Lung (tissue), 11 donors: ENCODE measurements at regions not wholly inside any gene's neighbourhood (a gene's known extent, or its start where the extent isn't known, plus 50 kb on each side); places are given as distances from the start of the nearest gene placed in this dataset.

Source experiments
- ATAC-seq: fragments of 200-7000 bp; cut with Tn5 transposase; one replicate; pipeline ENCODE4 v1.9.1; 2020; ENCODE audit warnings: moderate number of reproducible peaks; ENCODE audit not compliant: insufficient read depth, low FRiP score
- DNase-seq, 3 donors: peaks; one replicate each; pipeline ENCODE4 v3.0.0-alpha.2; 2013 to 2017
- H3K27ac ChIP-seq, 2 donors: one replicate each; pipeline ENCODE4 v1.5.1; 2013; ENCODE audit warnings: mild to moderate bottlenecking in 2 of 2, moderate library complexity in 2 of 2, control low read depth in 1 of 2, inconsistent platforms in 1 of 2, low read depth in 1 of 2, low read length in 1 of 2
- H3K27me3 ChIP-seq, 3 donors: one replicate each; pipeline ENCODE4 v1.5.1; 2013; ENCODE audit warnings: low read length in 2 of 3; ENCODE audit not compliant: control insufficient read depth in 3 of 3, insufficient read depth in 3 of 3
- H3K36me3 ChIP-seq, 4 donors: one replicate each; pipeline ENCODE4 v1.5.1; 2013; ENCODE audit warnings: low read length in 4 of 4, mild to moderate bottlenecking in 1 of 4, moderate library complexity in 1 of 4; ENCODE audit not compliant: control insufficient read depth in 4 of 4, insufficient read depth in 4 of 4
- H3K4me1 ChIP-seq, 5 donors: one replicate each; pipeline ENCODE4 v1.5.1; 2013; ENCODE audit warnings: low read length in 5 of 5, mild to moderate bottlenecking in 2 of 5, moderate library complexity in 1 of 5; ENCODE audit not compliant: control insufficient read depth in 5 of 5, insufficient read depth in 5 of 5
- H3K4me3 ChIP-seq: one replicate; pipeline ENCODE4 v1.5.1; 2013; ENCODE audit warnings: mild to moderate bottlenecking, control low read depth, moderate library complexity
- H3K9ac ChIP-seq, 2 donors: one replicate each; pipeline ENCODE4 v1.5.1; 2013; ENCODE audit warnings: low read length in 2 of 2, control low read depth in 1 of 2; ENCODE audit not compliant: insufficient read depth in 1 of 2
- H3K9me3 ChIP-seq, 4 donors: one replicate each; pipeline ENCODE4 v1.5.1; 2013; ENCODE audit warnings: low read length in 3 of 4, mild to moderate bottlenecking in 1 of 4, moderate library complexity in 1 of 4; ENCODE audit not compliant: control insufficient read depth in 4 of 4, insufficient read depth in 3 of 4
- CTCF ChIP-seq: IDR thresholded peaks from 2 replicates; pipeline ENCODE4 v1.5.1; 2012; ENCODE audit warnings: mild to moderate bottlenecking; ENCODE audit errors: control extremely low read depth, extremely low read depth
- whole genome bisulfite sequencing, 2 donors: extraction: QIAGEN DNeasy Blood & Tissue Kit; methylation state at CpG; one replicate each; pipeline ENCODE4 v1.1.7; 2013; 5-methylcytosine and 5-hydroxymethylcytosine counted together
- donor health status: control.
- donor health status: control.
- donor health status: Bipolar disorder and iron deficiency.
- donor health status: healthy.
- donor health status: DM: yes; HTN: yes; CAD: no.

- no peak overlapping the region for H3K27ac ChIP-seq
- DNase-seq = no peak
- H3K9me3 ChIP-seq = no peaks in the 10 kb centered on the region
- no peak for ATAC-seq
- no peaks in the 10 kb centered on the region for H3K36me3 ChIP-seq
- H3K4me1 ChIP-seq = peaks cover 0 to 18% (median 8%) of the 10 kb centered on the region in 5 donors
- WGBS, 2 donors = 78% methylated on average over 9 of the region's 9 CpGs
- H3K4me3 ChIP-seq = no peak overlapping the region
- no peak for TF ChIP-seq CTCF
- H3K27me3 ChIP-seq = no peaks in the 10 kb centered on the region
- no peak overlapping the region for H3K9ac ChIP-seq
These were observed 95.3 kb upstream of the ARMC2 start for GRCh38 chr6:108752733-108753590.

DNA sequence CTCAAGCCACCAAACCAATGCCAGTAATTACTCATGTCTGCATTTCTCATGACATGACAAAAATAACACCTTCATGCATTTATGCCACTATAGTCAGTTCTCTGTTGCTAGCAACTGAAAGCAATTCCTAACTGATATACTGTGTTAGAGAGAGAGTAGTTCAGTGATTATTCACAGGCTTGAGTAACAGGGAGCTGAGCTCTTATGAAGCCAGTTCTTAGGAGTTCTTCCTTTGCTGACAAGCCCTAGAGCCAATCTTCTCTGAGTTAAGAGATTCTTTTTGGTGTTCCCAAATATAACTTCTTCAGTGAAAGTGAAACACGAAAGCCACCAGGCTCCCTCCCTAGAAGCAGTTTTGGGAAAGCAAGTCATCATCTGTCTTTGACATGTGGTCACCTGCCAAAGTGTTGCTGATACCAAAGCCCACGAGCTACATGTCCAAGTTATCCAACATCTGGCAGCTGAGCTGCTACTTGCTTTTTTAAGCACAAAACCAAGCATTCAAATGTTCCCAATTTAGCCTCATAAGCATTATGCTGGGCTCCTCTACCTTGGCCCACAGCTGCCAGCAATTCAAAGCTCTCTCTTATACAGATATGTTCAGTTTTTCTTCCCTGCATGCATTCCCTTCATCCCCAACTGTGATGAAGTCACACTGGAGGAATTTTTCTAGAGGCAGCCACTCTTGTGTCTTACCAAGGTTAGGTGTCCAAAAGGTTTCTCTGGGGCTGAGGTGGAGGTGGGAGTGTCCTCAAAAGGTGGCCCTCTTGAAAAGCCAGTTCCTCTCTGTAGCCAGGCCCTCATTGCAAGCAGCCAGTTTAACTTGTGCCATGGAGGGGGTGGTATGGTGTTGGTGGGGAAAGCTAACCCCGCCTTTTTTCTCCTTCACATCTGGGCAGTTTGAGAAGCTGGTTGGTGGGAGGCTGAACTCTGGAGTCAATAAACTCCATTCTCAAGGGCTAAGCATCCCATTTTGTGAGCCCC lies 92.7 kb upstream of the ARMC2 start:
- no peak overlapping the region for H3K27ac ChIP-seq
- no peaks in the 10 kb centered on the region for H3K27me3 ChIP-seq
- no peak for DNase-seq
- H3K4me1 ChIP-seq = peaks cover 0 to 18% (median 8%) of the 10 kb centered on the region in 5 donors
- no peak overlapping the region for H3K4me3 ChIP-seq
- no peak for TF ChIP-seq CTCF
- H3K9ac ChIP-seq = no peak overlapping the region
- 66 to 75% methylated on average over 3 of the region's 3 CpGs for WGBS, 2 donors
- H3K9me3 ChIP-seq = no peaks in the 10 kb centered on the region
- no peak for ATAC-seq
- H3K36me3 ChIP-seq = no peaks in the 10 kb centered on the region

- H3K4me1 ChIP-seq = peaks cover 0 to 13% (median 7%) of the 10 kb centered on the region in 5 donors
- H3K9me3 ChIP-seq = no peaks in the 10 kb centered on the region
- H3K36me3 ChIP-seq = no peaks in the 10 kb centered on the region
- no peak overlapping the region for H3K27ac ChIP-seq
- no peak for TF ChIP-seq CTCF
- no peak for ATAC-seq
- DNase-seq = no peak
- 95 to 97% methylated on average over 1 of the region's 1 CpG for WGBS, 2 donors
- H3K27me3 ChIP-seq = no peaks in the 10 kb centered on the region
- no peak overlapping the region for H3K9ac ChIP-seq
- H3K4me3 ChIP-seq = no peak overlapping the region
These were observed 90.9 kb upstream of the ARMC2 start for GRCh38 chr6:108757357-108757756.
